Embryonic facial prominence (tissue), 1 donor: ENCODE measurements at regions not wholly inside any gene's neighbourhood (a gene's known extent, or its start where the extent isn't known, plus 50 kb on each side); places are given as distances from the start of the nearest gene placed in this dataset.
"Not testable (repeated sequence)": the region's sequence is repeated elsewhere in the genome, so short reads cannot be mapped to it uniquely, and the experiment has no call there.

Experiments
- DNase-seq: peaks from one replicate; pipeline ENCODE4 v3.0.0-alpha.2; 2016; ENCODE audit errors: extremely low spot score

GRCh38 chr9:12271421-12271891 is 421.7 kb upstream of the TYRP1 start:
- DNase-seq, result peak; percentile 40

- peak; percentile 59 for DNase-seq
Observed at GRCh38 chr9:12272471-12273120, 420.6 kb upstream of the TYRP1 start.

- DNase-seq, result no peak
Observed at GRCh38 chr9:12274577-12274976, 418.6 kb upstream of the TYRP1 start.

- no peak for DNase-seq
Observed at GRCh38 chr9:12276505-12276904, 416.7 kb upstream of the TYRP1 start.

- DNase-seq, result no peak
Observed at GRCh38 chr9:12289711-12290110, 403.5 kb upstream of the TYRP1 start.

- no peak for DNase-seq
Observed at GRCh38 chr9:12290166-12290869, 402.9 kb upstream of the TYRP1 start.

- no peak for DNase-seq
Observed at GRCh38 chr9:12305211-12305610, 388.0 kb upstream of the TYRP1 start.

- no peak for DNase-seq
Observed at GRCh38 chr9:12314589-12314988, 378.6 kb upstream of the TYRP1 start.

- no peak for DNase-seq
Observed at GRCh38 chr9:12318732-12319685, 374.2 kb upstream of the TYRP1 start.

- DNase-seq, result no peak
Observed at GRCh38 chr9:12329623-12329985, 363.6 kb upstream of the TYRP1 start.

GRCh38 chr9:12333966-12334365 is 359.2 kb upstream of the TYRP1 start:
- not testable (repeated sequence) for DNase-seq

- DNase-seq, result no peak
Observed at GRCh38 chr9:12350775-12351174, 342.4 kb upstream of the TYRP1 start.

- DNase-seq, result no peak
Observed at GRCh38 chr9:12351293-12352044, 341.7 kb upstream of the TYRP1 start.

GRCh38 chr9:12352045-12352315 is 341.2 kb upstream of the TYRP1 start:
- no peak for DNase-seq

GRCh38 chr9:12363439-12363838 is 329.7 kb upstream of the TYRP1 start:
- no peak for DNase-seq

GRCh38 chr9:12368569-12368968 is 324.6 kb upstream of the TYRP1 start:
- DNase-seq, result no peak

GRCh38 chr9:12391839-12392509 is 301.2 kb upstream of the TYRP1 start:
- no peak for DNase-seq

- no peak for DNase-seq
Observed at GRCh38 chr9:12394105-12394504, 299.1 kb upstream of the TYRP1 start.

GRCh38 chr9:12403721-12404120 is 289.5 kb upstream of the TYRP1 start:
- no peak for DNase-seq

- DNase-seq, result no peak
Observed at GRCh38 chr9:12413986-12414385, 279.2 kb upstream of the TYRP1 start.

- DNase-seq, result no peak
Observed at GRCh38 chr9:12414514-12414913, 278.7 kb upstream of the TYRP1 start.
